MM.1S (cell line): ENCODE measurements at regions not wholly inside any gene's neighbourhood (a gene's known extent, or its start where the extent isn't known, plus 50 kb on each side); places are given as distances from the start of the nearest gene placed in this dataset.

ENCODE experiments used
- DNase-seq: peaks from one replicate; pipeline ENCODE4 v3.0.0-alpha.2; 2015
- H2AFZ ChIP-seq: fragments of 300-600 bp; sonication (generic); 2 replicates; pipeline ENCODE4 v1.6.0; 2016; ENCODE audit warnings: antibody characterized with exemption, low read length
- H3F3A ChIP-seq: fragments of 300-600 bp; sonication (generic); 2 replicates; pipeline ENCODE4 v1.6.1; 2016; ENCODE audit warnings: mild to moderate bottlenecking, antibody characterized with exemption, low read length, moderate library complexity, mixed read lengths; ENCODE audit not compliant: insufficient read depth
- H3K27ac ChIP-seq: fragments of 300-600 bp; sonication (generic); 2 replicates; pipeline ENCODE4 v1.5.1; 2016; ENCODE audit warnings: mild to moderate bottlenecking, low read length
- H3K27me3 ChIP-seq: fragments of 300-600 bp; sonication (generic); replicated peaks from 2 replicates; pipeline ENCODE4 v1.6.0; 2016; ENCODE audit warnings: low read length; ENCODE audit not compliant: insufficient read depth
- H3K36me3 ChIP-seq: fragments of 300-600 bp; sonication (generic); replicated peaks from 2 replicates; pipeline ENCODE4 v1.6.1; 2016; ENCODE audit warnings: mild to moderate bottlenecking, low read length, mixed read lengths; ENCODE audit not compliant: insufficient read depth
- H3K4me1 ChIP-seq: fragments of 300-600 bp; sonication (generic); 2 replicates; pipeline ENCODE4 v1.6.1; 2016; ENCODE audit warnings: low read length, mixed read lengths
- H3K4me2 ChIP-seq: fragments of 300-600 bp; sonication (generic); 2 replicates; pipeline ENCODE4 v1.6.0; 2016; ENCODE audit warnings: low read depth, low read length
- H3K4me3 ChIP-seq: fragments of 300-600 bp; sonication (generic); 2 replicates; pipeline ENCODE4 v1.5.1; 2016; ENCODE audit warnings: low read length, mixed read lengths
- H3K79me2 ChIP-seq: fragments of 300-600 bp; sonication (generic); 2 replicates; pipeline ENCODE4 v1.6.1; 2016; ENCODE audit warnings: mixed run types, low read length, mixed read lengths
- H3K9ac ChIP-seq: fragments of 300-600 bp; sonication (generic); 2 replicates; pipeline ENCODE4 v1.6.1; 2016; ENCODE audit warnings: low read length, mixed read lengths
- H3K9me2 ChIP-seq: fragments of 300-600 bp; sonication (generic); replicated peaks from 2 replicates; pipeline ENCODE4 v1.6.1; 2016; ENCODE audit warnings: mild to moderate bottlenecking, low read length, mixed read lengths; ENCODE audit not compliant: insufficient read depth
- H3K9me3 ChIP-seq: fragments of 300-600 bp; sonication (generic); replicated peaks from 2 replicates; pipeline ENCODE4 v1.6.1; 2016; ENCODE audit warnings: mild to moderate bottlenecking, low read length, mixed read lengths; ENCODE audit not compliant: insufficient read depth
- H4K20me1 ChIP-seq: fragments of 300-600 bp; sonication (generic); 2 replicates; pipeline ENCODE4 v1.6.1; 2016; ENCODE audit warnings: mild to moderate bottlenecking, low read length, moderate library complexity, mixed read lengths; ENCODE audit not compliant: insufficient read depth
- EZH2 ChIP-seq: fragments of 300-600 bp; sonication (generic); optimal IDR thresholded peaks from 2 replicates; pipeline ENCODE3; 2017; ENCODE audit warnings: low read depth, mild to moderate bottlenecking, antibody characterized with exemption, low read length, mixed read lengths
- EZH2phosphoT487 ChIP-seq: fragments of 300-600 bp; sonication (generic); IDR thresholded peaks from 2 replicates; pipeline ENCODE4 v1.6.1; 2018; ENCODE audit warnings: antibody characterized with exemption, low read length
- TF ChIP-seq, protein P1 (sequence below): fragments of 300-600 bp; sonication (generic); IDR thresholded peaks from 2 replicates; pipeline ENCODE4 v1.5.1; 2016; ENCODE audit warnings: antibody characterized with exemption, low read length, mixed read lengths

DNA sequence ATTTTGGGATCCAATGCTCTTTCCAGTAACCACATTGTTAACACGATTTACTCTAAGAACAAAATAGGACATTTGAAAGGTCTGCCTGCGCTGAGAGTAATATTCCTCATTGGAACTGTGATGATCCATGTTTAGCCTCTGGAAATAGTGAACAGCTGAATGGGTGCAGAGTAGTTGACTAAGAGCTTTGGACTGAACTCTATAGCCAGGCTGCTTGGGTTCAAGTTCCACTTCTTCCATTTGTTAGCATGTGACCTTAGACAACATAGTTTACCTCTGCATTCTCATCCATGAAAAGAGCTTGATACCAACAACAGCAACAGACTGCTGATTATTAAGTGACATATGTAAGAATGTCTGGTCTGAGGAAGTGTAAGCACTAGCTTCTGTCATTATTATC, 128.3 kb upstream of the MMADHC start:
- TF ChIP-seq, protein P1, sequence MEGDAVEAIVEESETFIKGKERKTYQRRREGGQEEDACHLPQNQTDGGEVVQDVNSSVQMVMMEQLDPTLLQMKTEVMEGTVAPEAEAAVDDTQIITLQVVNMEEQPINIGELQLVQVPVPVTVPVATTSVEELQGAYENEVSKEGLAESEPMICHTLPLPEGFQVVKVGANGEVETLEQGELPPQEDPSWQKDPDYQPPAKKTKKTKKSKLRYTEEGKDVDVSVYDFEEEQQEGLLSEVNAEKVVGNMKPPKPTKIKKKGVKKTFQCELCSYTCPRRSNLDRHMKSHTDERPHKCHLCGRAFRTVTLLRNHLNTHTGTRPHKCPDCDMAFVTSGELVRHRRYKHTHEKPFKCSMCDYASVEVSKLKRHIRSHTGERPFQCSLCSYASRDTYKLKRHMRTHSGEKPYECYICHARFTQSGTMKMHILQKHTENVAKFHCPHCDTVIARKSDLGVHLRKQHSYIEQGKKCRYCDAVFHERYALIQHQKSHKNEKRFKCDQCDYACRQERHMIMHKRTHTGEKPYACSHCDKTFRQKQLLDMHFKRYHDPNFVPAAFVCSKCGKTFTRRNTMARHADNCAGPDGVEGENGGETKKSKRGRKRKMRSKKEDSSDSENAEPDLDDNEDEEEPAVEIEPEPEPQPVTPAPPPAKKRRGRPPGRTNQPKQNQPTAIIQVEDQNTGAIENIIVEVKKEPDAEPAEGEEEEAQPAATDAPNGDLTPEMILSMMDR, result no peak
- TF ChIP-seq EZH2, result no peak
- TF ChIP-seq EZH2phosphoT487, result no peak
- Histone ChIP-seq H3K9me2 (no peaks in the 10 kb centered on the region), H3K79me2 (no peaks in the 10 kb centered on the region), H3K27me3 (no peaks in the 10 kb centered on the region), H3K9me3 (no peaks in the 10 kb centered on the region), H2AFZ (no peak overlapping the region), H3K4me2 (no peak overlapping the region), H3K4me1 (no peaks in the 10 kb centered on the region), H3K9ac (no peak overlapping the region), H3K27ac (no peak overlapping the region), H4K20me1 (no peaks in the 10 kb centered on the region), H3K36me3 (no peaks in the 10 kb centered on the region), H3K4me3 (no peak overlapping the region), H3F3A (no peaks in the 10 kb centered on the region)
- no peak for DNase-seq

DNA sequence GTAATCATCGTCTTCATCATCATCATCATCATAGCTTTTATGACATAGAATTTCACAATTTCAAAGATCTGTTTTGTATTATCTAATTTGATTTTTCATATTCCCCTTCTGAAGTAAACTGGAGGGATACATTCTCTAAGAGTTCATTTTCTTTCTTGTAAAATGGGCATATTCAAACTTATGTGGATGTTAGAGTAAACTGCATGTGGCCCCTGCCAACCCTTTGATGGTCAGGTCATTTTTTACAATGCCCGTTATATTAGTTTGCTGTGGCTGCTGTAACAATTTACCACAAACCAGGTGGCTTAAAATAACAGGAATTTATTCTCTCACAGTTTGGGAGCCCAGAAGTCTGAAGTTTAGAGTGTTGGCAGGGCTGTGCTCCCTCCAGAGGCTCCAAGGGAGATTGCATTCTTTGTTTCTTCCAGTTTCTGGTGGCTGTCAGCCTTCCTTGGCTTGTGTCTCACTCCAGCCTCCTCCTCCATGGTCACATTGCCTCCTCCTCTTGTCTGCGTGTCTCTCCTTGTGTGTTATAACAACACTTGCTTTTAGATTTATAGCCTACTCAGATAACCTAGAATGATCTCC, 127.5 kb upstream of the MMADHC start:
- no peak overlapping the region for H2AFZ ChIP-seq
- H3K4me1 ChIP-seq, result no peaks in the 10 kb centered on the region
- no peaks in the 10 kb centered on the region for H3K9me3 ChIP-seq
- no peaks in the 10 kb centered on the region for H3K79me2 ChIP-seq
- peak; percentile 20 for DNase-seq
- no peaks in the 10 kb centered on the region for H3K36me3 ChIP-seq
- no peaks in the 10 kb centered on the region for H3K9me2 ChIP-seq
- no peaks in the 10 kb centered on the region for H3K27me3 ChIP-seq
- TF ChIP-seq, protein P1, result peak; percentile 45
- TF ChIP-seq EZH2 (no peak), EZH2phosphoT487 (no peak)
- no peaks in the 10 kb centered on the region for H3F3A ChIP-seq
- no peak overlapping the region for H3K27ac ChIP-seq
- H4K20me1 ChIP-seq, result no peaks in the 10 kb centered on the region
- no peak overlapping the region for H3K4me3 ChIP-seq
- H3K9ac ChIP-seq, result no peak overlapping the region
- H3K4me2 ChIP-seq, result no peak overlapping the region

DNA sequence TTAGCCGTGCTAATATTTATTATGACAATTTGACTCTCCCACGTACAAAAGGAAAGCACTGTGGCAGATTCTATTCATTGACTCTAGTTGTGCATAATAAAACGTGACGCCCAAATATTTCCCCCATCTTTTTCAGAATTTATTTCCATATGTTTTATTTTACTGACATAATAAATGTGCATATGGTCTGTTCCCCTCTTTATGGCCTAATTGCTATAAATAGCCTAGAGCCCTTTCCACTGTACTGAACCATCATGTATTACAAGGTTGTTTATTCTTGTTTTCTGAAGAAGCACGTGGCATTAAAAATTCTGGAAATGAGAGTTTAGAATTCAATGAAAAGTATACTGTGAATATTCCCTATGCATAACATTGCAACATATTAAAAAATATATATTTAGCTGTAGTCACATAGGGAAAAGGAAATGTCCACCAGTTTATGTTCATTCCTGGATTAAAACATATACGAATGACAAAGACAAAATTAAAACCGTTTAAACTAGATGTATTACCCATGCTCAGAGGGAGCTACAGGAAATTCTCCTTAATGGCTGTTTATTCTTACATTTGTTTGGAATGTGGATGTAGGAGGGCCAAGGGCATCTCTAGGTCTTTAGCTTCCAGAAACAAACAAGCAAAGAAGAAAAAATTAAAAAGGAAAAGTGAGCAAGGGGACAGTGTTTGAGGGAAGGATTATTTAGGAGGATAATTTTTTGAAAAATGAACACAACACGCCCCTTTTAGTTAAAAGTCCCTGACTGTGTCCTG, 122.1 kb upstream of the MMADHC start:
- Histone ChIP-seq H3K9me3 (no peaks in the 10 kb centered on the region), H3K36me3 (no peaks in the 10 kb centered on the region), H3K9ac (no peak overlapping the region), H4K20me1 (no peaks in the 10 kb centered on the region), H3K4me3 (no peak overlapping the region), H3K27me3 (no peaks in the 10 kb centered on the region), H3F3A (no peaks in the 10 kb centered on the region), H3K4me1 (no peaks in the 10 kb centered on the region), H3K27ac (no peak overlapping the region), H3K4me2 (no peak overlapping the region), H3K79me2 (no peaks in the 10 kb centered on the region), H3K9me2 (no peaks in the 10 kb centered on the region), H2AFZ (no peak overlapping the region)
- no peak for DNase-seq
- TF ChIP-seq EZH2phosphoT487 (no peak), EZH2 (no peak)
- TF ChIP-seq, protein P1, result no peak
